Adrenal gland (tissue), 5 donors: ENCODE measurements at regions not wholly inside any gene's neighbourhood (a gene's known extent, or its start where the extent isn't known, plus 50 kb on each side); places are given as distances from the start of the nearest gene placed in this dataset.

ENCODE experiments used
- CTCF ChIP-seq, 6 experiments: fragments of 450-650 bp in 4 of 6; fragments of 200-600 bp in 2 of 6; sonication (generic) in 1 of 6; IDR thresholded peaks; 1 replicate in 5 of 6; 2 replicates in 1 of 6; pipeline versions ENCODE4 v1.5.1 to v1.8.0; 2016 to 2021; ENCODE audit warnings: antibody characterized with exemption in 6 of 6, mild to moderate bottlenecking in 2 of 6, moderate library complexity in 1 of 6
- POLR2A ChIP-seq, 2 donors: fragments of 450-650 bp; IDR thresholded peaks; one replicate each; pipeline ENCODE4 v1.6.1; 2017; ENCODE audit warnings: antibody characterized with exemption in 2 of 2, mild to moderate bottlenecking in 2 of 2, moderate library complexity in 1 of 2
- donor health status: DM: no; HTN: no; CAD: no.

- TF ChIP-seq CTCF (IDR thresholded peaks at IDR 0.05) (no peak), POLR2A (IDR thresholded peaks at IDR 0.05) (no peak)
These were observed 185.5 kb downstream of the EMX2 start for GRCh38 chr10:117728087-117728486.
